Cardiac muscle cell (in vitro differentiated cells and primary cell): ENCODE measurements at regions not wholly inside any gene's neighbourhood (a gene's known extent, or its start where the extent isn't known, plus 50 kb on each side); places are given as distances from the start of the nearest gene placed in this dataset.

Source experiments
- DNase-seq, 2 donors: peaks; one replicate each; pipeline versions ENCODE4 v3.0.0 to v3.0.0-alpha.2; 2010 to 2017; ENCODE audit warnings: low read depth in 1 of 2, low spot score in 1 of 2
- H3K27ac ChIP-seq: fragments of 200-600 bp; sonication (generic); 2 replicates; pipeline ENCODE4 v1.5.1; 2016
- H3K27me3 ChIP-seq: fragments of 200-600 bp; sonication (generic); 2 replicates; pipeline ENCODE4 v1.6.0; 2016; ENCODE audit warnings: control low read depth
- H3K36me3 ChIP-seq: fragments of 200-600 bp; sonication (generic); 2 replicates; pipeline ENCODE4 v1.5.1; 2016; ENCODE audit warnings: control low read depth
- H3K4me1 ChIP-seq: fragments of 200-600 bp; sonication (generic); 2 replicates; pipeline ENCODE4 v1.8.1; 2017; ENCODE audit warnings: low read depth, mild to moderate bottlenecking, mixed run types
- H3K4me3 ChIP-seq: fragments of 200-600 bp; sonication (generic); 2 replicates; pipeline ENCODE4 v1.5.1; 2016; ENCODE audit warnings: mild to moderate bottlenecking
- H3K9me3 ChIP-seq: fragments of 200-600 bp; sonication (generic); 2 replicates; pipeline ENCODE4 v1.5.1; 2017; ENCODE audit warnings: low read depth, mild to moderate bottlenecking, control low read depth
- TF ChIP-seq, protein P1 (sequence below): IDR thresholded peaks from 2 replicates; pipeline ENCODE4 v1.5.1; 2012; ENCODE audit warnings: low read depth, mild to moderate bottlenecking, low read length

DNA sequence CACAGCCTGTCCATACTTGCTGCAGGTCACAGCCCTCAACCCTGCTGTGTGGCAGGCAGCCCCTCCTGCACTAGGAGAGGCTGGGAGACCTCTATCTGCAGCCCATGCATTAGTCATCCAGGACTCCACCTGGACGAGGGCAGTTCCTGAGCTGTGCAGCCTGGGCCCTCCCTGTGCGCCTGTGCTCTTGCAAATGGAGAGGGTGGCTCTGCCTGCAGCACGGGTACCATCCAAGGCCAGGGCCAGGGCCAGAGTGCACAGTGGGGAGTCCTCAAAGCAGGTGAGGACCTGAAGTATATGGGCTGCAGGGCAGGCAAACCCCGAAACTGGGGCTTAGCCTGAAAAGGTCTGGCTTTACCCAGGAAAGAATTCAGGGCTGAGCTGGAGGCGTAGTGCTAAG, 89.8 kb upstream of the PHACTR3 start:
- no peak for DNase-seq
- H3K27me3 ChIP-seq, result peaks cover 19% of the 10 kb centered on the region
- TF ChIP-seq, protein P1, sequence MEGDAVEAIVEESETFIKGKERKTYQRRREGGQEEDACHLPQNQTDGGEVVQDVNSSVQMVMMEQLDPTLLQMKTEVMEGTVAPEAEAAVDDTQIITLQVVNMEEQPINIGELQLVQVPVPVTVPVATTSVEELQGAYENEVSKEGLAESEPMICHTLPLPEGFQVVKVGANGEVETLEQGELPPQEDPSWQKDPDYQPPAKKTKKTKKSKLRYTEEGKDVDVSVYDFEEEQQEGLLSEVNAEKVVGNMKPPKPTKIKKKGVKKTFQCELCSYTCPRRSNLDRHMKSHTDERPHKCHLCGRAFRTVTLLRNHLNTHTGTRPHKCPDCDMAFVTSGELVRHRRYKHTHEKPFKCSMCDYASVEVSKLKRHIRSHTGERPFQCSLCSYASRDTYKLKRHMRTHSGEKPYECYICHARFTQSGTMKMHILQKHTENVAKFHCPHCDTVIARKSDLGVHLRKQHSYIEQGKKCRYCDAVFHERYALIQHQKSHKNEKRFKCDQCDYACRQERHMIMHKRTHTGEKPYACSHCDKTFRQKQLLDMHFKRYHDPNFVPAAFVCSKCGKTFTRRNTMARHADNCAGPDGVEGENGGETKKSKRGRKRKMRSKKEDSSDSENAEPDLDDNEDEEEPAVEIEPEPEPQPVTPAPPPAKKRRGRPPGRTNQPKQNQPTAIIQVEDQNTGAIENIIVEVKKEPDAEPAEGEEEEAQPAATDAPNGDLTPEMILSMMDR, result no peak
- no peaks in the 10 kb centered on the region for H3K4me1 ChIP-seq
- H3K36me3 ChIP-seq, result no peaks in the 10 kb centered on the region
- H3K4me3 ChIP-seq, result no peak overlapping the region
- no peak overlapping the region for H3K27ac ChIP-seq
- H3K9me3 ChIP-seq, result no peaks in the 10 kb centered on the region

DNA sequence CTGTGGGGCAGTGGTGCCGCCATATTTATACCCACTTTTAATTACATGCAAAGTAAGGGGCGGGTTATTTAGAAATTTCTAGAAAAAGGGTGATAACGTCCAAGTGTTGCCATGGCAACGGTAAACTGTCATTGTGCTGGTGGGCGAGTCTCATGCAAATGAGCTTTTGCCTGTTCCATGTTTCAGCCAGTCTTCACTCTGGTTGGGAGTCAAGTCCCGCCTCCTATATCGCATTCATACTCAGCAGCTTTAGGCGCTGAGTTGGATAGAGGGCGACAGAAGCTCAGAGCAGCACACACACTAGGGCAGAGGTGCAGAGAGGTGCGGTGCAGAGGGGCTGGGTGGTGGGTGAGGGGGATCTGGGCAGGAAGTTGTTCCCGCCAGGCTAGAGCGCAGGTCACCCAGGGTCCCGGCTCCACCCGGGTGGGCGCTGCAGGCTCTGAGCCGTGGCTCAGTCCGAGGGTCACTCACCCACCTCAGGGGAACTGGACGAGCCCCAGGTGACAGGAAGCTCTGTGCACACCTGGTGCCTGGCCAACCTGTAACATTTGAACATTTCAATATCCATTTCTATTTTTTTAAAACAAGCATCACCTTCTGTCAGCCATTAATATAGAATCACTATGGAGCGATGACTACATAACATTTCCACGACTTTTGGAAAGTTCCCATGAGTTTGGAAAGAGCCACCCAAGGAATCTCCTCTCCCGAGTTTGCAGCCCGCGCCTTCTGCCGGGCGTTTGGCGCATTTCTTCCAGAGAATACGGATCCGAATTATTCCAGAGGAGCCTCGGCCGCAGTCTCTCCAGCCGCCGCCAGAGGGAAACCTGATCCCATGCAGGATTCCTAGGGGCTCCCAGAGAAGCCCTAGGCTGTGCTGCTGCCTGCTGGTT, 89.1 kb upstream of the PHACTR3 start:
- peaks cover 19% of the 10 kb centered on the region for H3K27me3 ChIP-seq
- no peak overlapping the region for H3K4me3 ChIP-seq
- H3K9me3 ChIP-seq, result no peaks in the 10 kb centered on the region
- TF ChIP-seq, protein P1, result peak; percentile 86
- no peaks in the 10 kb centered on the region for H3K4me1 ChIP-seq
- DNase-seq, result peak; percentile 66 to 90
- H3K36me3 ChIP-seq, result no peaks in the 10 kb centered on the region
- no peak overlapping the region for H3K27ac ChIP-seq

DNA sequence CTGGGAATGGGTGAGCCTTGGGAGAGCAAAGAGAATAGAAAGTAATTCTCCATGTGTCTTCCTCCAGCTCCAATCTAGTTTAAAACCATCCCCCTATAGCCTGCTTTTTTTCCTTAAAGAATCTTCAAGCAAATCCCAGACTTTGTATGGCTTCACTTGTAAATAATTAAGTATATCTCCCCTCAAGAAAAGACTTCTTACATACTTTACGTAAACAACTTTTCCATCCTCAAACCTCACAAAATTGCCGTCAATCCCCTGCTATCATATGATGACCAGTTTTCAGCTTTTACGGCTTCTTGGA, 88.5 kb upstream of the PHACTR3 start:
- no peak overlapping the region for H3K27ac ChIP-seq
- no peaks in the 10 kb centered on the region for H3K4me1 ChIP-seq
- no peak overlapping the region for H3K4me3 ChIP-seq
- H3K36me3 ChIP-seq, result no peaks in the 10 kb centered on the region
- TF ChIP-seq, protein P1, result no peak
- H3K9me3 ChIP-seq, result no peaks in the 10 kb centered on the region
- H3K27me3 ChIP-seq, result peaks cover 19% of the 10 kb centered on the region
- DNase-seq, result no peak

DNA sequence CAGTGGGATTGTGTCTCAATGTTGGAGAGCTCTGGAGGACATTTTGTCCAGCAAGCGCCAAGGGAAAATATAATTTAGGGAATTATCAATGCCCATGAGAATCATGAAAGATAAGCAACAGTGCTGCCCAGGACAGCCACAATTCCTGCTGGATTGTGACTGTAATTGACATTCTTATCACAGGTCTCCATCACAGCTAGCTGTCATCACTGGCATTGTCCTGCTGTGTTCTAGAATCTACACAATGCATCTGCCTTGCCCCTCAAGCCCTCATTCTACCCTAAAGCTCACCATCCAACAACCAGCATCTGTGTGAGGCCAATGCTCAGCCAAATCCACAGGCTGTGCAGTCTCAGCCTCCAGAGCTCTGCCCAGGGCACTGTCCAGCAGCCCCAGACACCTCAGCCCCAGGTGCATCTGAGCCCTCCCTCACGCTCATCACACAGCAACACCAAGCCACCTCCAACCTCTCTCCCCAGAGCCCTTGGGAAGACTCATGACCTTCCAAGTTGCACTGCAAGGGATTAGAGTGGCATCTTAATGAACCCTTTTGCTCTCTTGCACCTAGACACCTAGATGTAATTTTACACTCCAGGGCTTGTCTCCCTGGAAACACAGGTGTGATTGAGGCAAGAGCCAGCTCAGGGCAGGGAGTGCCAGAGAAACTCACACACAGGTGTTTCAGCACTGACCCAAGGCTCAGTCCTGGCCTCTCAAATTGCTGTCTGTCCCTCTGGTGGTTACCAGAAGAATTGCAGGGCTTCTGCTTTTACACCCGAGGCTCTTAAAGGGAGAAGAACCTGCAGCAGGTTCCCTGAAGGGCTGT, 85.2 kb upstream of the PHACTR3 start:
- Histone ChIP-seq H3K9me3 (no peaks in the 10 kb centered on the region), H3K4me1 (no peaks in the 10 kb centered on the region), H3K36me3 (no peaks in the 10 kb centered on the region), H3K27ac (no peak overlapping the region), H3K27me3 (peaks cover 15% of the 10 kb centered on the region), H3K4me3 (no peak overlapping the region)
- peak; percentile 61 to 70 for DNase-seq
- TF ChIP-seq, protein P1, result peak; percentile 92

DNA sequence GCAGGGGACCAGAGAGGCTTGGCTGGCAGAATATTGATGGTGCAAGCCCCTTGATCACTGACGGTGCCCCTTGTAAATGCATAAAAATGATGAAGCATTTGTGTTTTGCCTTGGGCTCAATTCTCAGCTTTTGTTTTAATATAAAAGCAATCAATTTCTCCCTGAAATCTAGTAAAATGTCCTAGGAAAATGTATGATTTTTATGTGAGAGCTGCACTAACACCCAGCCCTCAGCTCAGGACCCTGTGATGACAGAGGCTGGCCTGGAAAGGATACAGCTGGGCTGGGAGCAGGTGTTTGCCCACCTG, 84.7 kb upstream of the PHACTR3 start:
- H3K4me3 ChIP-seq, result no peak overlapping the region
- H3K27ac ChIP-seq, result no peak overlapping the region
- H3K9me3 ChIP-seq, result no peaks in the 10 kb centered on the region
- H3K27me3 ChIP-seq, result peaks cover 18% of the 10 kb centered on the region
- H3K36me3 ChIP-seq, result no peaks in the 10 kb centered on the region
- no peak for DNase-seq
- TF ChIP-seq, protein P1, result no peak
- no peaks in the 10 kb centered on the region for H3K4me1 ChIP-seq
